Breast epithelium (tissue), 3 donors: ENCODE measurements at regions not wholly inside any gene's neighbourhood (a gene's known extent, or its start where the extent isn't known, plus 50 kb on each side); places are given as distances from the start of the nearest gene placed in this dataset.

Source experiments
- POLR2A ChIP-seq: fragments of 450-650 bp; IDR thresholded peaks from one replicate; pipeline ENCODE4 v1.6.1; 2016; ENCODE audit warnings: antibody characterized with exemption, mild to moderate bottlenecking, moderate library complexity
- TF ChIP-seq, protein P1 (sequence below), 3 donors: fragments of 450-650 bp; IDR thresholded peaks; one replicate each; pipeline ENCODE4 v1.5.1; 2016 to 2017; ENCODE audit warnings: antibody characterized with exemption in 3 of 3, mild to moderate bottlenecking in 3 of 3, moderate library complexity in 3 of 3

DNA sequence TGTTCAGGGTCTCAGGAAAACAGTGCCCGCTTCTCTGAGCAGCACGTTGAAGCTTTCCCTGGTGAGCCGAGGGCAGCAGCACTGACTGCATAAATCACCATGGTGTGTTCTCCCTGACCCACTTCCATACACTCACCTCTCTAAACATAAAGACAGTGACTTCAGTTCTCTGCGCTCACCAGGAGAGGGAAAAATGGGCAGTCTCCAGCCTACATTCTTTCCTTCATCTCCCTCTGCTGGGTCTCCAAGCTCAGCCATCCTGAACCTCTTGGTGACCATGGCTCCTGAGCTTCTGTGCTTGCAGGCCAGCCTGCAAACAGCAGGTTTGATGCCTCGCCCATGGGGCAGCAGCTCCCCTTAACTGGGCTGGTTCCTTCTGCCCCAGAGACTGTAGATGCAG lies 236.6 kb upstream of the ZNF32 start:
- TF ChIP-seq, protein P1, sequence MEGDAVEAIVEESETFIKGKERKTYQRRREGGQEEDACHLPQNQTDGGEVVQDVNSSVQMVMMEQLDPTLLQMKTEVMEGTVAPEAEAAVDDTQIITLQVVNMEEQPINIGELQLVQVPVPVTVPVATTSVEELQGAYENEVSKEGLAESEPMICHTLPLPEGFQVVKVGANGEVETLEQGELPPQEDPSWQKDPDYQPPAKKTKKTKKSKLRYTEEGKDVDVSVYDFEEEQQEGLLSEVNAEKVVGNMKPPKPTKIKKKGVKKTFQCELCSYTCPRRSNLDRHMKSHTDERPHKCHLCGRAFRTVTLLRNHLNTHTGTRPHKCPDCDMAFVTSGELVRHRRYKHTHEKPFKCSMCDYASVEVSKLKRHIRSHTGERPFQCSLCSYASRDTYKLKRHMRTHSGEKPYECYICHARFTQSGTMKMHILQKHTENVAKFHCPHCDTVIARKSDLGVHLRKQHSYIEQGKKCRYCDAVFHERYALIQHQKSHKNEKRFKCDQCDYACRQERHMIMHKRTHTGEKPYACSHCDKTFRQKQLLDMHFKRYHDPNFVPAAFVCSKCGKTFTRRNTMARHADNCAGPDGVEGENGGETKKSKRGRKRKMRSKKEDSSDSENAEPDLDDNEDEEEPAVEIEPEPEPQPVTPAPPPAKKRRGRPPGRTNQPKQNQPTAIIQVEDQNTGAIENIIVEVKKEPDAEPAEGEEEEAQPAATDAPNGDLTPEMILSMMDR (IDR thresholded peaks at IDR 0.05), result no peak
- no peak for TF ChIP-seq POLR2A
